Panc1 (cell line): ENCODE measurements at regions not wholly inside any gene's neighbourhood (a gene's known extent, or its start where the extent isn't known, plus 50 kb on each side); places are given as distances from the start of the nearest gene placed in this dataset.

Source experiments
- ATAC-seq: fragments of 200-7000 bp; cut with Tn5 transposase; 2 replicates; pipeline ENCODE4 v1.9.1; 2020; ENCODE audit warnings: mild to moderate bottlenecking, moderate library complexity
- BruUV-seq: library from RNA; stranded (reverse); fragments of 400-500 nt; replicated peaks from 2 replicates; lab custom pipeline; 2021; lab: Mats Ljungman, UMichigan
- CTCF ChIA-PET: fragments of 300-600 bp; sonication (Branson Sonifier 250); formaldehyde crosslinking; loops from one replicate; lab custom pipeline; 2022; ENCODE audit warnings: antibody characterized with exemption; lab: Charles Lee
- POLR2A ChIA-PET: fragments of 300-600 bp; sonication (Branson Sonifier 250); formaldehyde crosslinking; loops from one replicate; lab custom pipeline; 2022; ENCODE audit warnings: antibody characterized with exemption; lab: Charles Lee
- DNase-seq: peaks from one replicate; pipeline ENCODE4 v3.0.0-alpha.2; 2010; ENCODE audit warnings: low read depth, low spot score
- H3K27ac ChIP-seq: 2 replicates; pipeline ENCODE4 v1.5.1; 2011; ENCODE audit warnings: mild to moderate bottlenecking, low read length, inconsistent platforms
- H3K27me3 ChIP-seq: fragments of 200-500 bp; sonication (Bioruptor generic); 2 replicates; pipeline ENCODE4 v1.6.0; 2014; ENCODE audit warnings: low read length, inconsistent platforms; ENCODE audit not compliant: control insufficient read depth, insufficient read depth
- H3K36me3 ChIP-seq: fragments of 200-500 bp; sonication (Bioruptor generic); 2 replicates; pipeline ENCODE4 v1.5.1; 2014; ENCODE audit warnings: inconsistent platforms, mild to moderate bottlenecking, low read length, moderate library complexity; ENCODE audit not compliant: control insufficient read depth, insufficient read depth
- H3K4me1 ChIP-seq: 2 replicates; pipeline ENCODE4 v1.5.1; 2011; ENCODE audit warnings: inconsistent platforms, mild to moderate bottlenecking, low read length, moderate library complexity; ENCODE audit not compliant: control insufficient read depth, insufficient read depth
- H3K4me3 ChIP-seq, 2 experiments: 2 replicates each; pipeline ENCODE4 v1.5.1; 2011 to 2012; ENCODE audit warnings: low read depth in 2 of 2, low read length in 2 of 2, mild to moderate bottlenecking in 2 of 2, inconsistent platforms in 1 of 2, moderate library complexity in 1 of 2
- H3K9me3 ChIP-seq: fragments of 200-500 bp; sonication (Bioruptor generic); 2 replicates; pipeline ENCODE4 v1.5.1; 2014; ENCODE audit warnings: low read depth, mild to moderate bottlenecking, inconsistent platforms, low read length, moderate library complexity; ENCODE audit not compliant: control insufficient read depth, insufficient read depth
- CTCF ChIP-seq: fragments of 450-650 bp; IDR thresholded peaks from 2 replicates; pipeline ENCODE4 v1.5.1; 2017; ENCODE audit warnings: mild to moderate bottlenecking
- in situ Hi-C: cut with HindIII; loops from 2 replicates; pipeline ENCODE4 v1.10.0; 2016; ENCODE audit warnings: low sequenced_read_pairs, low pct_unique_long_range_greater_than_20kb
- intact Hi-C: fragments of 100-400 bp; cut with micrococcal nuclease; formaldehyde crosslinking; loops from one replicate; pipeline ENCODE4 v1.10.0; 2022; ENCODE audit not compliant: unreplicated experiment
- TF ChIP-seq, protein P1 (sequence below), 2 experiments: IDR thresholded peaks; 2 replicates each; pipeline ENCODE4 v1.6.1; 2011 to 2012; ENCODE audit warnings: low read depth in 2 of 2, control low read depth in 1 of 2, low read length in 1 of 2, mild to moderate bottlenecking in 1 of 2, moderate library complexity in 1 of 2; ENCODE audit not compliant: insufficient read depth in 1 of 2

GRCh38 chr4:107094332-107094731 is 58.2 kb upstream of the DKK2 start:
- DNase-seq = no peak
- Histone ChIP-seq H3K27me3 (no peaks in the 10 kb centered on the region), H3K4me3 (no peak overlapping the region), H3K27ac (no peak overlapping the region), H3K9me3 (no peaks in the 10 kb centered on the region), H3K36me3 (no peaks in the 10 kb centered on the region), H3K4me1 (no peaks in the 10 kb centered on the region)
- ChIA-PET CTCF (no interaction called here), POLR2A (interaction anchor here (0.6 kb wide), 1 partner anchor 62 kb away, joined by 3 read pairs; no protein-coding TSS in a partner anchor)
- no peak for ATAC-seq
- in situ Hi-C loops (no loop called here), intact Hi-C loops (no loop called here)
- TF ChIP-seq, protein P1, sequence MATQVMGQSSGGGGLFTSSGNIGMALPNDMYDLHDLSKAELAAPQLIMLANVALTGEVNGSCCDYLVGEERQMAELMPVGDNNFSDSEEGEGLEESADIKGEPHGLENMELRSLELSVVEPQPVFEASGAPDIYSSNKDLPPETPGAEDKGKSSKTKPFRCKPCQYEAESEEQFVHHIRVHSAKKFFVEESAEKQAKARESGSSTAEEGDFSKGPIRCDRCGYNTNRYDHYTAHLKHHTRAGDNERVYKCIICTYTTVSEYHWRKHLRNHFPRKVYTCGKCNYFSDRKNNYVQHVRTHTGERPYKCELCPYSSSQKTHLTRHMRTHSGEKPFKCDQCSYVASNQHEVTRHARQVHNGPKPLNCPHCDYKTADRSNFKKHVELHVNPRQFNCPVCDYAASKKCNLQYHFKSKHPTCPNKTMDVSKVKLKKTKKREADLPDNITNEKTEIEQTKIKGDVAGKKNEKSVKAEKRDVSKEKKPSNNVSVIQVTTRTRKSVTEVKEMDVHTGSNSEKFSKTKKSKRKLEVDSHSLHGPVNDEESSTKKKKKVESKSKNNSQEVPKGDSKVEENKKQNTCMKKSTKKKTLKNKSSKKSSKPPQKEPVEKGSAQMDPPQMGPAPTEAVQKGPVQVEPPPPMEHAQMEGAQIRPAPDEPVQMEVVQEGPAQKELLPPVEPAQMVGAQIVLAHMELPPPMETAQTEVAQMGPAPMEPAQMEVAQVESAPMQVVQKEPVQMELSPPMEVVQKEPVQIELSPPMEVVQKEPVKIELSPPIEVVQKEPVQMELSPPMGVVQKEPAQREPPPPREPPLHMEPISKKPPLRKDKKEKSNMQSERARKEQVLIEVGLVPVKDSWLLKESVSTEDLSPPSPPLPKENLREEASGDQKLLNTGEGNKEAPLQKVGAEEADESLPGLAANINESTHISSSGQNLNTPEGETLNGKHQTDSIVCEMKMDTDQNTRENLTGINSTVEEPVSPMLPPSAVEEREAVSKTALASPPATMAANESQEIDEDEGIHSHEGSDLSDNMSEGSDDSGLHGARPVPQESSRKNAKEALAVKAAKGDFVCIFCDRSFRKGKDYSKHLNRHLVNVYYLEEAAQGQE (IDR thresholded peaks at IDR 0.05; ENCODE audit: insufficient read depth in 1 of 2, low read depth in 2 of 2, low read length in 1 of 2) = no peak
- 0 out of 2 replicates have a peak, but pooled peaks have one; percentile 9 for TF ChIP-seq CTCF
- no TSS peak for BruUV-seq
